ENCODE measurements at regions not wholly inside any gene's neighbourhood (a gene's known extent, or its start where the extent isn't known, plus 50 kb on each side); places are given as distances from the start of the nearest gene placed in this dataset.

- Histone ChIP-seq H3K27ac (no peak overlapping the region), H3K4me3 (no peak overlapping the region), H3K4me1 (ENCODE audit: insufficient read depth) (no peaks in the 10 kb centered on the region), H3K27me3 (no peaks in the 10 kb centered on the region), H3K36me3 (no peaks in the 10 kb centered on the region), H3K9me3 (no peaks in the 10 kb centered on the region)
- TF ChIP-seq POLR2A (IDR thresholded peaks at IDR 0.05) (no peak), EP300 (IDR thresholded peaks at IDR 0.05) (no peak), CTCF (IDR thresholded peaks at IDR 0.05) (no peak)
- 64 to 74% (median 64%) methylated on average over 2 of the region's 2 CpGs for WGBS, 3 donors
- no peak for DNase-seq
- intact Hi-C loops (cut with DNase I) = loop anchor here in 1 of 4 donors (10.0 kb wide), 1 partner anchor 155 kb away; no protein-coding TSS in a partner anchor
Observed at GRCh38 chr1:168789501-168789900, 60.5 kb upstream of the DPT start.

GRCh38 chr1:168792142-168792541 is 63.1 kb upstream of the DPT start:
- Histone ChIP-seq H3K27me3 (no peaks in the 10 kb centered on the region), H3K36me3 (no peaks in the 10 kb centered on the region), H3K27ac (no peak overlapping the region), H3K9me3 (no peaks in the 10 kb centered on the region), H3K4me3 (no peak overlapping the region), H3K4me1 (ENCODE audit: insufficient read depth) (no peaks in the 10 kb centered on the region)
- WGBS, 3 donors = 85 to 88% (median 88%) methylated on average over 3 of the region's 3 CpGs
- intact Hi-C loops (cut with DNase I) = no loop called here
- TF ChIP-seq CTCF (IDR thresholded peaks at IDR 0.05) (no peak), POLR2A (IDR thresholded peaks at IDR 0.05) (no peak), EP300 (IDR thresholded peaks at IDR 0.05) (no peak)
- DNase-seq = no peak

- TF ChIP-seq POLR2A (IDR thresholded peaks at IDR 0.05) = no peak
- TF ChIP-seq CTCF (IDR thresholded peaks at IDR 0.05) = no peak
- no peak for TF ChIP-seq EP300 (IDR thresholded peaks at IDR 0.05)
- intact Hi-C loops (cut with DNase I) = no loop called here
- H3K36me3 ChIP-seq = no peaks in the 10 kb centered on the region
- H3K27ac ChIP-seq = no peak overlapping the region
- H3K9me3 ChIP-seq = no peaks in the 10 kb centered on the region
- H3K27me3 ChIP-seq = no peaks in the 10 kb centered on the region
- H3K4me3 ChIP-seq = no peak overlapping the region
- DNase-seq = no peak
- H3K4me1 ChIP-seq (ENCODE audit: insufficient read depth) = no peaks in the 10 kb centered on the region
- WGBS, 3 donors = 5 to 7% (median 7%) methylated on average over 2 of the region's 2 CpGs
Observed at GRCh38 chr1:168792592-168793125, 63.7 kb upstream of the DPT start.

GRCh38 chr1:168794057-168794456 is 65.1 kb upstream of the DPT start:
- intact Hi-C loops (cut with DNase I) = no loop called here
- Histone ChIP-seq H3K4me1 (ENCODE audit: insufficient read depth) (no peaks in the 10 kb centered on the region), H3K4me3 (no peak overlapping the region), H3K27ac (no peak overlapping the region), H3K27me3 (no peaks in the 10 kb centered on the region), H3K9me3 (no peaks in the 10 kb centered on the region), H3K36me3 (no peaks in the 10 kb centered on the region)
- 94% methylated on average over 6 of the region's 6 CpGs for WGBS, 3 donors
- no peak for DNase-seq
- TF ChIP-seq EP300 (IDR thresholded peaks at IDR 0.05) = no peak
- TF ChIP-seq POLR2A (IDR thresholded peaks at IDR 0.05) = no peak
- TF ChIP-seq CTCF (IDR thresholded peaks at IDR 0.05) = no peak

All from ovary (tissue), 7 donors.